ENCODE measurements at regions not wholly inside any gene's neighbourhood (a gene's known extent, or its start where the extent isn't known, plus 50 kb on each side); places are given as distances from the start of the nearest gene placed in this dataset.

DNA sequence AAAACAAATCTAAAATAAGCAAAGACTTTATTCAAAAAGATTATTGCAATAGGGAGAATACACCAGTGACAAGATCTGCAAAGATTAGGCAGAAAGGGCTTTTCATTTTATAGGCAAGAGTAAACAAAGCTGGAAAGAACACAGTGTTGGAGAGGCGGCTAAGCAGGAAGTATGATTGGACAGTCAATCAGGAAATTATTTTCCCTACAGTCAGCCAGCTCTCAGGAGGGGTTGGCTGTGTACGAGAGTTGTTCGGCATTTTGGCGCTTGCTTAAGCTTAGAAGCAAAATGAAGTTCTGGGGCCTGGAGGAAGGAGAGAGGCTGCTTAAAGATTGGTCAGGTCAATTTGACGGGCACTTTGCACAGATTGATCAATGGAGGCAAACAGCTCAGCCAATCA lies 1030.5 kb downstream of the TLE4 start:
- H3K36me3 ChIP-seq (ENCODE audit: control insufficient read depth, insufficient read depth, low read length): no peaks in the 10 kb centered on the region
- no peaks in the 10 kb centered on the region for H3K9me3 ChIP-seq (ENCODE audit: control insufficient read depth, insufficient read depth, low read length)
- H3K27me3 ChIP-seq (ENCODE audit: control insufficient read depth, insufficient read depth, low read length): no peaks in the 10 kb centered on the region
- H3K4me3 ChIP-seq (ENCODE audit: low read depth, low read length): no peak overlapping the region
- no peak overlapping the region for H3K9ac ChIP-seq (ENCODE audit: low read depth, low read length)
- no peaks in the 10 kb centered on the region for H3K4me1 ChIP-seq (ENCODE audit: control insufficient read depth, insufficient read depth, low read length)

DNA sequence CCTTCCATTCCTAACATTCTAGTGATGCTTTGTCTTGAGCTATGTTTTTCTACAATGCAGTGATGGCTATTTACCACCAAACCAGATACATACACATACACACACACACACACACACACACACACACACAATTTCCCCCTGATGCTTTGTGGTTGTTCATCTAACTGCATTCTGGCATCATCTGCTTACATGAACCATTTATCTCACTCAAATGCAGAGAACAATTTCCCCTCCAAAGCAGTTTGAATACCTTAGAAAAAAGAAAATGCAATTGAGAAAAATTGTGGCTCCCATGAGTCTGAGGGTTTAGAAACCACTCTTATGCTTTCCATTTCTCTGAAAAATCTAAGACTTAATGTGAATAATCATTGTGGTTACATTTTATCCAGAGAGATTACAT lies 1024.8 kb downstream of the TLE4 start:
- H3K36me3 ChIP-seq (ENCODE audit: control insufficient read depth, insufficient read depth, low read length): no peaks in the 10 kb centered on the region
- no peak overlapping the region for H3K9ac ChIP-seq (ENCODE audit: low read depth, low read length)
- no peaks in the 10 kb centered on the region for H3K27me3 ChIP-seq (ENCODE audit: control insufficient read depth, insufficient read depth, low read length)
- no peak overlapping the region for H3K4me3 ChIP-seq (ENCODE audit: low read depth, low read length)
- no peaks in the 10 kb centered on the region for H3K4me1 ChIP-seq (ENCODE audit: control insufficient read depth, insufficient read depth, low read length)
- no peaks in the 10 kb centered on the region for H3K9me3 ChIP-seq (ENCODE audit: control insufficient read depth, insufficient read depth, low read length)

DNA sequence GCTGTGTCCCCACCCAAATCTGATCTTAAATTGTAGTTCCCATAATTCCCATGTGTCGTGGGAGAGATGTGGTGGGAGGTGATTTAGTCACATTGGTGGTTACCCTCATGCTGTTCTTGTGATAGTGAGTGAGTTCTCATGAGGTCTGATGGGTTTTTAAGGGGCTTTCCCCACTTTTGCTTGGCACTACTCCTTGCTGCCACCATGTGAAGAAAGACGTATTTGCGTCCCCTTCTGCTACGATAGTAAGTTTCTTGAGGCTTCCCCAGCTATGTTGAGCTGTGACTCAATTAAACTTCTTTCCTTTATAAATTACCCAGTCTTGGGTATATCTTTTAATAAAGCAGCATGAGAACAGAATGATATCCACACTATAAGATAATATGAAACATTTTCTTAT lies 1023.4 kb downstream of the TLE4 start:
- peaks cover 5% of the 10 kb centered on the region for H3K4me1 ChIP-seq (ENCODE audit: control insufficient read depth, insufficient read depth, low read length)
- no peaks in the 10 kb centered on the region for H3K27me3 ChIP-seq (ENCODE audit: control insufficient read depth, insufficient read depth, low read length)
- H3K36me3 ChIP-seq (ENCODE audit: control insufficient read depth, insufficient read depth, low read length): no peaks in the 10 kb centered on the region
- H3K4me3 ChIP-seq (ENCODE audit: low read depth, low read length): no peak overlapping the region
- no peaks in the 10 kb centered on the region for H3K9me3 ChIP-seq (ENCODE audit: control insufficient read depth, insufficient read depth, low read length)
- H3K9ac ChIP-seq (ENCODE audit: low read depth, low read length): no peak overlapping the region

DNA sequence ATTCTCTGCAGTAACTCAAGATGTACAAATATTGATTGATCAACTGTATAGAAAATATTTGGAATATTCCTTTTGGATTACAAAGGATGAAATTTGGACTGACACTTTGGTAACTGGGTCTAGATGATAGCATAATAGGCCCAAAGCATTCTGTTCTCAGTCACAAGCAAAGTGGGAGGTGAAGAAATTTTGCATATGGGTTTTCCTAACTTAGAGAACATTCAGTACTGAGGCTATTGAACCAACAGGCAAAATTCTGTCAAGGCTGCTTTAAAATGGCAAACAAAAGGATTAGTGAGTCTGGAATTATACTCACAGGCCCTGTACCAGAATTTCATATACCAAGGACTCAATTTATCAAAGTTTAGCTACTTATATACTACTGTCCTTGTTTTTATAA lies 1020.6 kb downstream of the TLE4 start:
- no peaks in the 10 kb centered on the region for H3K27me3 ChIP-seq (ENCODE audit: control insufficient read depth, insufficient read depth, low read length)
- H3K4me1 ChIP-seq (ENCODE audit: control insufficient read depth, insufficient read depth, low read length): peaks cover 5% of the 10 kb centered on the region
- no peaks in the 10 kb centered on the region for H3K9me3 ChIP-seq (ENCODE audit: control insufficient read depth, insufficient read depth, low read length)
- H3K36me3 ChIP-seq (ENCODE audit: control insufficient read depth, insufficient read depth, low read length): no peaks in the 10 kb centered on the region
- no peak overlapping the region for H3K4me3 ChIP-seq (ENCODE audit: low read depth, low read length)
- H3K9ac ChIP-seq (ENCODE audit: low read depth, low read length): no peak overlapping the region

DNA sequence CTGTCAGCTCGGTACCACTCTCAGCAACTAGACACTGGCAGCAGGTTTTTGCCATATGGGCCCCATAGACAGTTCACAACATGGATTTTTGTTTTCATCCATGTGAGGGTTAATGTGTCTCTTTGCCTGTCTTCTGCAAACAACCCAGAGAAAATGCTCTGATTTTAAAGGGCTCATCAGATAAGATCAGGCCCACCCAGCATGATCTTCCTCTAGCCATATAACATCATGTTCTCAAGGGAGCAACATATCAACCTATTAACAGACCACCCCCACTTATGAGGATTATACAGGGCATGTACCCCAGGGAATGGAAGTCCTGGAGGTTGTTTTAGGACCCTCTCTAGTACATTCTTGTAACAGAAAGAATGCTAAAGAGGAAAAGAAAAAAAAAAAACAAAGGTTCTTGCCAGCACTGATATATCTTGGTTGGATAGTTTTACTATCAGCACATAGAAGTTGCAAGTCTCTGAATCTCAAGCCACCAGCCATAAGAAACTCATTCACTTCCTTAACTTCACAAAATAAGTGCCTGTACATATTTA lies 1015.1 kb downstream of the TLE4 start:
- H3K4me3 ChIP-seq (ENCODE audit: low read depth, low read length): no peak overlapping the region
- H3K9ac ChIP-seq (ENCODE audit: low read depth, low read length): no peak overlapping the region
- H3K27me3 ChIP-seq (ENCODE audit: control insufficient read depth, insufficient read depth, low read length): no peaks in the 10 kb centered on the region
- no peaks in the 10 kb centered on the region for H3K9me3 ChIP-seq (ENCODE audit: control insufficient read depth, insufficient read depth, low read length)
- no peaks in the 10 kb centered on the region for H3K36me3 ChIP-seq (ENCODE audit: control insufficient read depth, insufficient read depth, low read length)
- H3K4me1 ChIP-seq (ENCODE audit: control insufficient read depth, insufficient read depth, low read length): peaks cover 5% of the 10 kb centered on the region

DNA sequence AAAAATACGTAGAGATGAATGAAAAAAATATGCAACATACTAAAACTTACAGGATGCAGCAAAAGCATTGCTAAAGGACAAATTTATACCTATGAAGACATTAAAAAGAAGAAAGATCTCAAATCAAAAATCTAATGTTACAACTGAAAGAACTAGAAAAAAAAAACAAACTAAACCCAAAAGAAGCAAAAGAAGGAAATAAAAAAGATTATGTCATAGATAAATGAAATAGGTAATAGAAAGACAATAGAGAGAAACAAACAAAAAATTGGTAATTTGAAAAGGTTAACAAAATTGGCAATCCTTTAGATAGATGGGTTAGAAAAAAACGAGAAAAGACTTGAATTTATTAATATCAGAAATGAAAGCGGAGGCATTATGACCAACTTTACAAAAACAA lies 1000.2 kb downstream of the TLE4 start:
- H3K9ac ChIP-seq (ENCODE audit: low read depth, low read length): no peak overlapping the region
- no peaks in the 10 kb centered on the region for H3K9me3 ChIP-seq (ENCODE audit: control insufficient read depth, insufficient read depth, low read length)
- H3K4me1 ChIP-seq (ENCODE audit: control insufficient read depth, insufficient read depth, low read length): no peaks in the 10 kb centered on the region
- H3K36me3 ChIP-seq (ENCODE audit: control insufficient read depth, insufficient read depth, low read length): no peaks in the 10 kb centered on the region
- H3K27me3 ChIP-seq (ENCODE audit: control insufficient read depth, insufficient read depth, low read length): no peaks in the 10 kb centered on the region
- H3K4me3 ChIP-seq (ENCODE audit: low read depth, low read length): no peak overlapping the region

DNA sequence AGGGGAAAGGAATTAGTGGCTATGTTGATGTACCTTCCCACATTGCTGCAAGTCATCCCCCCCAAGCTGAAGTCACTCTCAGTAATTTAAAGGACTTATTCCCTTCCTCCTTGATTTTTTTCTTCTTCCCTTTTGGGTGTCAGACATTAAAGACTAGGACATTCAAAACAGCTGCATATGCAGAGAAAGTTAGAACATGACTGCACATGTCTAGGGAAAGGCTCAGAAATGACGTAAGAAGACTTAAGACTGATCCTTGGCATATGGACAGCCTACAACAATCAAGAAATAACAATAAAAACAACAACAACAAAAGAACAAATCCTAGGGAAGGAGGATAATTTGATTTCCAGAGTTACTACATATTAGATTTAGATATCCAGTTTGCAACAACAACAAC lies 997.5 kb downstream of the TLE4 start:
- Histone ChIP-seq H3K27me3 (ENCODE audit: control insufficient read depth, insufficient read depth, low read length) (no peaks in the 10 kb centered on the region), H3K9me3 (ENCODE audit: control insufficient read depth, insufficient read depth, low read length) (no peaks in the 10 kb centered on the region), H3K4me1 (ENCODE audit: control insufficient read depth, insufficient read depth, low read length) (no peaks in the 10 kb centered on the region), H3K36me3 (ENCODE audit: control insufficient read depth, insufficient read depth, low read length) (no peaks in the 10 kb centered on the region), H3K4me3 (ENCODE audit: low read depth, low read length) (no peak overlapping the region), H3K9ac (ENCODE audit: low read depth, low read length) (no peak overlapping the region)

DNA sequence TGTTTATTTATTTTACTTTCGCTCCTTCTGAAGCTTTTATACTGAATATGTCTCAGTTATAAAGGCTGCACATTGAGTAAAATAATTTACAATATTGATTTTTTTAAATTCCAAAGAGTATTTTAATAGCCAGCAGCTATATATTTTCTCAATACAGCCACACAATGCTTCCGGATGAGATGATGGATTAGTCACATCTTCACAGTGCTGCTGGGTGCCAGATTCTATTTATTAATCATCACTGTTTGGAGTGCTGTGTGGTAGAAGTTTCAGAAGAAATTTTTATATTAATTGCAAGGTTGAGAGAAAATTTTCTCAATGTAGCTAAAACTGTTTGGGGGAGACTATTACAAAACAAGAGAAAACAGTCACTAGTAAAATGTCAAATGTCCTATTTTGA lies 989.8 kb downstream of the TLE4 start:
- Histone ChIP-seq H3K9ac (ENCODE audit: low read depth, low read length) (no peak overlapping the region), H3K4me3 (ENCODE audit: low read depth, low read length) (no peak overlapping the region), H3K4me1 (ENCODE audit: control insufficient read depth, insufficient read depth, low read length) (no peaks in the 10 kb centered on the region), H3K27me3 (ENCODE audit: control insufficient read depth, insufficient read depth, low read length) (no peaks in the 10 kb centered on the region), H3K9me3 (ENCODE audit: control insufficient read depth, insufficient read depth, low read length) (no peaks in the 10 kb centered on the region), H3K36me3 (ENCODE audit: control insufficient read depth, insufficient read depth, low read length) (no peaks in the 10 kb centered on the region)

DNA sequence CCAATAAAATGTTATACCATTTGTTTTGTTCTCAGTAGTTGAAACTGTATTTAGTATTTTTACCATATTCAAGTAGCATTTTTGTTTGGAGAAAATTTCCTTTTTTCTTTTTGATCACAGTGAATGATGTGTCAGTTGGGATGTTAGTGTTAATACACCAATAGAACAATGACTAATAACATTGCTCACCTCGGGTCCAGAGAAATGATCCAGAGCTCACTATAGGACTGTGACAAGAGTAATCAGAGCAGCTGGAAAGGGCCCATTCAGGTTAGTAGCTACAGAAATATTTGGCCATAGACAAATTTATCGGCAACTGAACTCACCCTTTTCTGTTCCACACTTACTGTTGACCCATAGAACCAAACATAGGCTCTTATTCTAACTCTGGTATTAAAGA lies 989.2 kb downstream of the TLE4 start:
- no peak overlapping the region for H3K9ac ChIP-seq (ENCODE audit: low read depth, low read length)

DNA sequence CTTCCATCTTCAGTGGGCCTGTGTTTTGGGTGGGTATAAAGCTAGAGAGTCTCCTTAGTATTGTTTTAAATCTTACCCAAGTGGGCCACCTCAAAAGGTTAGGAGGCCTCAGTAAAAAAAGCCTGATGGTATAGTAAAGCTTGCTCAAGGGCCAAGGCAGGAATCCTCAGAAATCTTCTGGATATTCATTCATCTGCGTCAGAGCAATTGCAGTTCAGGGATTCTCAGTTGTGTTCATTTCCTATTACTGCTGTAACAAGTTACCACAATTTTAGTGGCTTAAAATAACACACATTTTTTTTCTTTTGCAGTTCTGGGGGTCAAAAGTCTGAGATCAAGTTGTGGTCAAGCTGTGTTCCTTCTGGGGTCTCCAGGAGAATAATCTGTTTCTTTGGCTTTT lies 985.5 kb downstream of the TLE4 start:
- no peaks in the 10 kb centered on the region for H3K4me1 ChIP-seq (ENCODE audit: control insufficient read depth, insufficient read depth, low read length)
- H3K4me3 ChIP-seq (ENCODE audit: low read depth, low read length): no peak overlapping the region
- H3K27me3 ChIP-seq (ENCODE audit: control insufficient read depth, insufficient read depth, low read length): no peaks in the 10 kb centered on the region
- H3K36me3 ChIP-seq (ENCODE audit: control insufficient read depth, insufficient read depth, low read length): no peaks in the 10 kb centered on the region
- no peaks in the 10 kb centered on the region for H3K9me3 ChIP-seq (ENCODE audit: control insufficient read depth, insufficient read depth, low read length)
- no peak overlapping the region for H3K9ac ChIP-seq (ENCODE audit: low read depth, low read length)

More for the DNA sequence above, 989.2 kb downstream of the TLE4 start:
- H3K9me3 ChIP-seq (ENCODE audit: control insufficient read depth, insufficient read depth, low read length): no peaks in the 10 kb centered on the region
- no peaks in the 10 kb centered on the region for H3K36me3 ChIP-seq (ENCODE audit: control insufficient read depth, insufficient read depth, low read length)
- no peak overlapping the region for H3K4me3 ChIP-seq (ENCODE audit: low read depth, low read length)
- no peaks in the 10 kb centered on the region for H3K27me3 ChIP-seq (ENCODE audit: control insufficient read depth, insufficient read depth, low read length)
- no peaks in the 10 kb centered on the region for H3K4me1 ChIP-seq (ENCODE audit: control insufficient read depth, insufficient read depth, low read length)

DNA sequence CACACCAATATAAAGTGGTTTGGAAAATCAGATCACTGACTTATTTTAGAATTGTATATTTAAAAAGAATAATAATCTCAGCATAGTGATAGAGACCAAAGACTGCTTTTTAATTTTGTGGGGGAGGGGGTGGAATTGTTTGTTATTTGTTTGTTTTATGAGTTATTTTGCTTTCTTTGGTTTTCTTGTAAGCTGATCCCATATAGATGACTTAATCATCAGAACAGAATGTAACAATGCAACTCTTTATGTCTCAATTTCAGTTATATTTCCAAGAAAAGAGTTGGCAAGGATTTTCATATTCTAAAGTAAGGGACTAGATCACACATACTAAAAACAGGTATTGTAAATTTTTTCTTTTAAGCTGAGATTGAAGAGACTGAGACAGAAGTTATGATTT lies 984.9 kb downstream of the TLE4 start:
- Histone ChIP-seq H3K9me3 (ENCODE audit: control insufficient read depth, insufficient read depth, low read length) (no peaks in the 10 kb centered on the region), H3K4me3 (ENCODE audit: low read depth, low read length) (no peak overlapping the region), H3K4me1 (ENCODE audit: control insufficient read depth, insufficient read depth, low read length) (no peaks in the 10 kb centered on the region), H3K27me3 (ENCODE audit: control insufficient read depth, insufficient read depth, low read length) (no peaks in the 10 kb centered on the region), H3K36me3 (ENCODE audit: control insufficient read depth, insufficient read depth, low read length) (no peaks in the 10 kb centered on the region), H3K9ac (ENCODE audit: low read depth, low read length) (no peak overlapping the region)

DNA sequence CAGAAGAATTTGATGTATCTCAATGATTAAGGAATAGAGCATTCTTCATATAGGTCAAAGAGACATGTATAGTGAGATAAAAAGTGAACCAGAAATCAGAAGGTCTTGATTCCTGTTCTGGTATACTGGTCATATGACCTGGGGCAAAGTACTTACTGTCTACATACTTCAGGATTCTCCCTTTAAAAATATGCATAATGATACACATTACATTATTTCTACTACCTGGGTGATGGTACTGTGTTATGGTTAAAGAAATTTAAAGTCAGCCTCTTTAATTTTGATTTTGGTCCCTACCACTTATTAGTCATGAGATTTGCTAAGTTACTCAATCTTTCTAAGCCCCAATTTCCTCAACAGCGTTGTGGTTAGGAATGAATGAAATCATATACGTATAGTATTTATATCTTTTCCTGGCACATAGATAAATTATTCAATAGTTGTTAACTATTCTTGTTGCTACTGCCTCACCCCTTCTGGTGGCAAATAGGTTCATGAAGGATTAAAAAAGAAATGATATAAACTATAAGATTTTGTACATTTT lies 984.1 kb downstream of the TLE4 start:
- Histone ChIP-seq H3K36me3 (ENCODE audit: control insufficient read depth, insufficient read depth, low read length) (no peaks in the 10 kb centered on the region), H3K9me3 (ENCODE audit: control insufficient read depth, insufficient read depth, low read length) (no peaks in the 10 kb centered on the region), H3K27me3 (ENCODE audit: control insufficient read depth, insufficient read depth, low read length) (no peaks in the 10 kb centered on the region), H3K4me1 (ENCODE audit: control insufficient read depth, insufficient read depth, low read length) (no peaks in the 10 kb centered on the region), H3K4me3 (ENCODE audit: low read depth, low read length) (no peak overlapping the region), H3K9ac (ENCODE audit: low read depth, low read length) (no peak overlapping the region)

Measured in iPS-15b (cell line).